IMR-90 (cell line): ENCODE measurements at regions not wholly inside any gene's neighbourhood (a gene's known extent, or its start where the extent isn't known, plus 50 kb on each side); places are given as distances from the start of the nearest gene placed in this dataset.

Source experiments
- ATAC-seq: fragments of 200-7000 bp; cut with Tn5 transposase; 2 replicates; pipeline ENCODE4 v1.9.1; 2020; ENCODE audit warnings: low read depth, mild to moderate bottlenecking, moderate library complexity
- BruUV-seq: library from RNA; stranded (reverse); fragments of 400-500 nt; replicated peaks from 2 replicates; lab custom pipeline; 2021; lab: Mats Ljungman, UMichigan
- CTCF ChIA-PET: fragments of 300-600 bp; formaldehyde crosslinking; extraction: SDS; loops from one replicate; lab custom pipeline; 2021; ENCODE audit warnings: antibody characterized with exemption; lab: Yijun Ruan, JAX
- POLR2A ChIA-PET: fragments of 300-600 bp; sonication (Branson Sonifier 250); formaldehyde crosslinking; loops from one replicate; lab custom pipeline; 2022; ENCODE audit warnings: antibody characterized with exemption; ENCODE audit not compliant: unreplicated experiment; lab: Charles Lee
- DNase-seq: peaks from one replicate; pipeline ENCODE4 v3.0.0; 2013
- H2AFZ ChIP-seq: replicated peaks from 2 replicates; pipeline ENCODE3; 2013; ENCODE audit warnings: low read length, mild to moderate bottlenecking; ENCODE audit not compliant: poor library complexity
- H2AK5ac ChIP-seq: 2 replicates; pipeline ENCODE4 v1.6.1; 2013; ENCODE audit warnings: low read depth, low read length, inconsistent platforms
- H2AK9ac ChIP-seq: replicated peaks from 2 replicates; pipeline ENCODE3; 2013; ENCODE audit warnings: mild to moderate bottlenecking, low read depth, low read length, moderate library complexity; ENCODE audit not compliant: poor library complexity
- H2BK120ac ChIP-seq: 2 replicates; pipeline ENCODE4 v1.6.1; 2013; ENCODE audit warnings: low read depth, low read length, inconsistent platforms
- H2BK15ac ChIP-seq: 3 replicates; pipeline ENCODE4 v1.6.1; 2013; ENCODE audit warnings: low read depth, low read length, inconsistent platforms
- H2BK20ac ChIP-seq: 2 replicates; pipeline ENCODE4 v1.6.1; 2013; ENCODE audit warnings: low read depth, mild to moderate bottlenecking, inconsistent platforms, low read length, moderate library complexity
- H2BK5ac ChIP-seq: 2 replicates; pipeline ENCODE4 v1.6.1; 2013; ENCODE audit warnings: mild to moderate bottlenecking, low read depth, low read length, inconsistent platforms; ENCODE audit not compliant: poor library complexity, severe bottlenecking
- H3K14ac ChIP-seq: replicated peaks from 2 replicates; pipeline ENCODE4 v1.6.1; 2013; ENCODE audit warnings: low read depth, low read length, inconsistent platforms
- H3K18ac ChIP-seq: 2 replicates; pipeline ENCODE4 v1.6.1; 2013; ENCODE audit warnings: low read depth, low read length, control low read depth
- H3K23ac ChIP-seq: 2 replicates; pipeline ENCODE4 v1.6.1; 2013; ENCODE audit warnings: low read depth, low read length, inconsistent platforms
- H3K27ac ChIP-seq: 2 replicates; pipeline ENCODE4 v1.5.1; 2013; ENCODE audit warnings: mild to moderate bottlenecking, control low read depth, low read length; ENCODE audit not compliant: insufficient read depth
- H3K27me3 ChIP-seq: 2 replicates; pipeline ENCODE4 v1.6.1; 2013; ENCODE audit warnings: low read length; ENCODE audit not compliant: control insufficient read depth, insufficient read depth
- H3K36me3 ChIP-seq: 2 replicates; pipeline ENCODE4 v1.6.1; 2013; ENCODE audit warnings: low read length, mixed read lengths; ENCODE audit not compliant: control insufficient read depth, insufficient read depth
- H3K4ac ChIP-seq: 2 replicates; pipeline ENCODE4 v1.6.1; 2013; ENCODE audit warnings: low read depth, low read length, inconsistent platforms
- H3K4me1 ChIP-seq: 2 replicates; pipeline ENCODE4 v1.6.1; 2013; ENCODE audit warnings: low read length, mixed read lengths; ENCODE audit not compliant: control insufficient read depth, insufficient read depth
- H3K4me2 ChIP-seq: 2 replicates; pipeline ENCODE4 v1.6.1; 2013; ENCODE audit warnings: low read depth, mild to moderate bottlenecking, control low read depth, low read length, moderate library complexity
- H3K4me3 ChIP-seq: 2 replicates; pipeline ENCODE4 v1.5.1; 2013; ENCODE audit warnings: low read depth, mild to moderate bottlenecking, control low read depth, low read length, moderate library complexity; ENCODE audit not compliant: insufficient read depth
- H3K56ac ChIP-seq: 2 replicates; pipeline ENCODE4 v1.6.1; 2013; ENCODE audit warnings: low read length, inconsistent platforms; ENCODE audit not compliant: insufficient read depth; ENCODE audit errors: extremely low read depth
- H3K79me1 ChIP-seq, 2 experiments: 2 replicates each; pipeline ENCODE4 v1.6.1; 2013; ENCODE audit warnings: low read length in 2 of 2, inconsistent platforms in 1 of 2, low read depth in 1 of 2
- H3K9ac ChIP-seq: 2 replicates; pipeline ENCODE4 v1.6.1; 2013; ENCODE audit warnings: low read depth, low read length, control low read depth
- H3K9me1 ChIP-seq: 2 replicates; pipeline ENCODE4 v1.6.1; 2013; ENCODE audit warnings: low read length, inconsistent platforms; ENCODE audit not compliant: insufficient read depth
- H3K9me3 ChIP-seq: 2 replicates; pipeline ENCODE4 v1.6.1; 2013; ENCODE audit warnings: low read length; ENCODE audit not compliant: control insufficient read depth, insufficient read depth
- H4K20me1 ChIP-seq: 2 replicates; pipeline ENCODE4 v1.6.1; 2013; ENCODE audit warnings: low read length, inconsistent platforms; ENCODE audit not compliant: insufficient read depth
- H4K5ac ChIP-seq: 2 replicates; pipeline ENCODE4 v1.6.1; 2013; ENCODE audit warnings: mild to moderate bottlenecking, low read depth, low read length, control low read depth
- H4K8ac ChIP-seq, 2 experiments: 2 replicates each; pipeline ENCODE4 v1.6.1; 2013; ENCODE audit warnings: low read depth in 2 of 2, low read length in 2 of 2, control low read depth in 1 of 2, inconsistent platforms in 1 of 2
- H4K91ac ChIP-seq: 2 replicates; pipeline ENCODE4 v1.6.1; 2013; ENCODE audit warnings: low read depth, low read length, inconsistent platforms; ENCODE audit not compliant: insufficient read depth
- BHLHE40 ChIP-seq: fragments of 150-350 bp; IDR thresholded peaks from 2 replicates; pipeline ENCODE4 v1.6.1; 2016; ENCODE audit warnings: mild to moderate bottlenecking, low read depth, low read length
- CEBPB ChIP-seq: IDR thresholded peaks from 2 replicates; pipeline ENCODE4 v1.6.1; 2012; ENCODE audit warnings: low read depth, low read length, improper control_type of control experiment
- CHD1 ChIP-seq: IDR thresholded peaks from 2 replicates; pipeline ENCODE4 v1.6.1; 2012; ENCODE audit warnings: low read depth, low read length, improper control_type of control experiment
- ELK1 ChIP-seq: fragments of 150-350 bp; IDR thresholded peaks from 2 replicates; pipeline ENCODE4 v1.6.1; 2016; ENCODE audit warnings: low read depth, mild to moderate bottlenecking, low read length, moderate library complexity, borderline replicate concordance
- FOS ChIP-seq: fragments of 150-350 bp; IDR thresholded peaks from 2 replicates; pipeline ENCODE4 v1.6.1; 2016; ENCODE audit warnings: low read depth, low read length
- MAFK ChIP-seq: IDR thresholded peaks from 2 replicates; pipeline ENCODE4 v1.6.1; 2012; ENCODE audit warnings: low read depth, low read length, improper control_type of control experiment
- MXI1 ChIP-seq: IDR thresholded peaks from 2 replicates; pipeline ENCODE4 v1.6.1; 2012; ENCODE audit warnings: low read depth, mild to moderate bottlenecking, low read length, moderate library complexity, borderline replicate concordance
- NFE2L2 ChIP-seq: fragments of 150-350 bp; IDR thresholded peaks from 2 replicates; pipeline ENCODE4 v1.6.1; 2016; ENCODE audit warnings: low read depth, mild to moderate bottlenecking, low read length
- RAD21 ChIP-seq: IDR thresholded peaks from 2 replicates; pipeline ENCODE4 v1.6.1; 2012; ENCODE audit warnings: low read length, improper control_type of control experiment
- RFX5 ChIP-seq: IDR thresholded peaks from 2 replicates; pipeline ENCODE4 v1.8.0; 2012; ENCODE audit warnings: low read depth, mild to moderate bottlenecking, low read length, moderate library complexity
- SMC3 ChIP-seq: fragments of 150-350 bp; IDR thresholded peaks from 2 replicates; pipeline ENCODE4 v1.6.1; 2016; ENCODE audit warnings: low read depth, mild to moderate bottlenecking, antibody characterized with exemption, low read length, moderate library complexity
- USF2 ChIP-seq: fragments of 150-350 bp; IDR thresholded peaks from 2 replicates; pipeline ENCODE4 v1.6.1; 2017; ENCODE audit warnings: mild to moderate bottlenecking, antibody characterized with exemption, low read length, low read depth
- WGBS, 2 experiments: methylation state at CpG; one replicate each; pipeline versions ENCODE4 v1.1.5 to v1.1.7; 2013; ENCODE audit warnings: missing lambda C conversion rate in 2 of 2; ENCODE audit not compliant: insufficient read length in 1 of 2; ENCODE audit errors: extremely low coverage in 2 of 2; 5-methylcytosine and 5-hydroxymethylcytosine counted together
- dilution Hi-C: fragments of 300-500 bp; cut with HindIII; formaldehyde crosslinking; loops from one replicate; pipeline ENCODE4 v1.14.3; 2018; ENCODE audit warnings: low sequenced_read_pairs; ENCODE audit not compliant: unreplicated experiment
- in situ Hi-C: fragments of 300-500 bp; cut with MboI; formaldehyde crosslinking; loops from 3 replicates; pipeline ENCODE4 v1.14.3; 2019; ENCODE audit warnings: low sequenced_read_pairs, inconsistent platforms, mixed read lengths
- intact Hi-C: fragments of 100-400 bp; cut with micrococcal nuclease; formaldehyde crosslinking; loops from 2 replicates; pipeline ENCODE4 v1.10.0; 2022
- TF ChIP-seq, protein P1 (sequence below): conservative IDR thresholded peaks from 2 replicates; pipeline ENCODE4 v1.5.1; 2012; ENCODE audit warnings: mild to moderate bottlenecking, low read depth, low read length, improper control_type of control experiment

GRCh38 chr14:95445161-95445560 lies 71.3 kb downstream of the SYNE3 start:
- in situ Hi-C loops (loop anchor here (25.0 kb wide), 1 partner anchor 317 kb away; no protein-coding TSS in a partner anchor), dilution Hi-C loops (no loop called here), intact Hi-C loops (no loop called here)
- no peak overlapping the region for H3K23ac ChIP-seq
- no peak for TF ChIP-seq CEBPB
- TF ChIP-seq, protein P1, sequence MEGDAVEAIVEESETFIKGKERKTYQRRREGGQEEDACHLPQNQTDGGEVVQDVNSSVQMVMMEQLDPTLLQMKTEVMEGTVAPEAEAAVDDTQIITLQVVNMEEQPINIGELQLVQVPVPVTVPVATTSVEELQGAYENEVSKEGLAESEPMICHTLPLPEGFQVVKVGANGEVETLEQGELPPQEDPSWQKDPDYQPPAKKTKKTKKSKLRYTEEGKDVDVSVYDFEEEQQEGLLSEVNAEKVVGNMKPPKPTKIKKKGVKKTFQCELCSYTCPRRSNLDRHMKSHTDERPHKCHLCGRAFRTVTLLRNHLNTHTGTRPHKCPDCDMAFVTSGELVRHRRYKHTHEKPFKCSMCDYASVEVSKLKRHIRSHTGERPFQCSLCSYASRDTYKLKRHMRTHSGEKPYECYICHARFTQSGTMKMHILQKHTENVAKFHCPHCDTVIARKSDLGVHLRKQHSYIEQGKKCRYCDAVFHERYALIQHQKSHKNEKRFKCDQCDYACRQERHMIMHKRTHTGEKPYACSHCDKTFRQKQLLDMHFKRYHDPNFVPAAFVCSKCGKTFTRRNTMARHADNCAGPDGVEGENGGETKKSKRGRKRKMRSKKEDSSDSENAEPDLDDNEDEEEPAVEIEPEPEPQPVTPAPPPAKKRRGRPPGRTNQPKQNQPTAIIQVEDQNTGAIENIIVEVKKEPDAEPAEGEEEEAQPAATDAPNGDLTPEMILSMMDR, result no peak
- TF ChIP-seq MXI1, result no peak
- TF ChIP-seq USF2, result no peak
- no peak for TF ChIP-seq FOS
- TF ChIP-seq RFX5, result no peak
- no peak for TF ChIP-seq SMC3
- TF ChIP-seq NFE2L2, result no peak
- no peak for TF ChIP-seq CHD1
- TF ChIP-seq MAFK, result no peak
- TF ChIP-seq BHLHE40, result no peak
- TF ChIP-seq ELK1, result no peak
- no peak for TF ChIP-seq RAD21
- DNase-seq (no peak), ATAC-seq (no peak)
- H3K4ac ChIP-seq, result no peak overlapping the region
- H3K4me3 ChIP-seq, result no peak overlapping the region
- peaks cover 7% of the 10 kb centered on the region; the same call in 1 of the 2 replicates for H3K36me3 ChIP-seq
- H2AFZ ChIP-seq, result no peak overlapping the region
- H3K4me1 ChIP-seq, result peaks cover 5% of the 10 kb centered on the region
- no peaks in the 10 kb centered on the region for H3K27me3 ChIP-seq
- H3K9me1 ChIP-seq, result peaks cover 2% of the 10 kb centered on the region; the same call in 1 of the 2 replicates
- H2BK15ac ChIP-seq, result no peak overlapping the region
- no peak overlapping the region for H3K18ac ChIP-seq
- no peaks in the 10 kb centered on the region for H3K79me1 ChIP-seq
- CTCF ChIA-PET, result interaction anchor here (0.7 to 1.4 kb wide), 2 partner anchors 13 to 82 kb away, joined by 3 to 7 read pairs; no protein-coding TSS in a partner anchor
- H4K20me1 ChIP-seq, result no peaks in the 10 kb centered on the region
- no peak overlapping the region for H3K27ac ChIP-seq
- WGBS, 2 experiments, result no CpG with 5 or more reads among the region's 3 CpGs
- H2BK120ac ChIP-seq, result no peak overlapping the region
- H4K5ac ChIP-seq, result no peak overlapping the region
- no peak overlapping the region for H4K91ac ChIP-seq
- no peak overlapping the region for H2BK20ac ChIP-seq
- POLR2A ChIA-PET, result no interaction called here
- H2AK5ac ChIP-seq, result no peak overlapping the region
- no peak overlapping the region for H3K4me2 ChIP-seq
- no peak overlapping the region for H2BK5ac ChIP-seq
- no peak overlapping the region for H2AK9ac ChIP-seq
- H3K56ac ChIP-seq, result no peak overlapping the region
- no TSS peak for BruUV-seq
- no peak overlapping the region for H4K8ac ChIP-seq
- no peaks in the 10 kb centered on the region for H3K9me3 ChIP-seq
- no peak overlapping the region for H3K9ac ChIP-seq
- no peak overlapping the region for H3K14ac ChIP-seq
